AG04450 (cell line): ENCODE measurements at regions not wholly inside any gene's neighbourhood (a gene's known extent, or its start where the extent isn't known, plus 50 kb on each side); places are given as distances from the start of the nearest gene placed in this dataset.

Source experiments
- CTCF ChIA-PET: fragments of 300-600, 350-600 bp; formaldehyde crosslinking; extraction: SDS; loops from one replicate; lab custom pipeline; 2022; ENCODE audit warnings: antibody characterized with exemption, inconsistent platforms; lab: Charles Lee
- POLR2A ChIA-PET: fragments of 350-600 bp; formaldehyde crosslinking; extraction: SDS; loops from one replicate; lab custom pipeline; 2021; ENCODE audit warnings: antibody characterized with exemption, inconsistent platforms; lab: Yijun Ruan, JAX
- DNase-seq: peaks from one replicate; pipeline ENCODE4 v3.0.0-alpha.2; 2011; ENCODE audit warnings: low read depth, low spot score
- H3K27ac ChIP-seq: one replicate; pipeline ENCODE4 v1.5.1; 2012; ENCODE audit warnings: low read depth, low read length, control low read depth
- H3K27me3 ChIP-seq: one replicate; pipeline ENCODE4 v1.6.0; 2012; ENCODE audit warnings: low read length; ENCODE audit not compliant: control insufficient read depth, insufficient read depth
- H3K4me3 ChIP-seq: 2 replicates; pipeline ENCODE4 v1.5.1; 2011; ENCODE audit warnings: mild to moderate bottlenecking, low read depth, low read length, control low read depth
- H3K9me3 ChIP-seq: 2 replicates; pipeline ENCODE4 v1.5.1; 2012; ENCODE audit warnings: low read length; ENCODE audit not compliant: control insufficient read depth, insufficient read depth
- TF ChIP-seq, protein P1 (sequence below): IDR thresholded peaks from 2 replicates; pipeline ENCODE4 v1.5.1; 2011; ENCODE audit warnings: low read depth, low read length, control low read depth, inconsistent platforms

DNA sequence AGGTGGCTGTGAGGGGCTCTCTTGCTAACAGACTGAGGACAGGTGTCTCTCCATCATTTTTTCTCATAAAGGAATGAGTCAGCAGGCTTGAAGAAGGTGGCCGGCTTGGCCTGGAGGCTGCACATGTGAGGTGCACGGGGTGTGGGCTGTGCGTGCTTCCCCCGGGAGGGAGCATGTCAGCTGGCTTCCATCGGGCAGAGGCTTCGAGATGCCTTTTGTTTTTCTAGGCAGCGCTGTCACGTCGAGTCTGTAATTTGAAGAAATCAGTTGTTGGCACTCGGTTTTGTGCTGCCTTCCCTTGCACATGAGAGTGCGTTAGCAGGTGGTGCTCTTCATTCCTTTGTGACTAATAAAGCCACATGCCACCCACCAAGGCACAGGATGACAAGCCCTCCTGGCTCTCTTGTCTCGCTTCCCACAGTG lies 89.7 kb downstream of the NPIPB11 start:
- POLR2A ChIA-PET, result no interaction called here
- no peak overlapping the region for H3K27ac ChIP-seq
- TF ChIP-seq, protein P1, sequence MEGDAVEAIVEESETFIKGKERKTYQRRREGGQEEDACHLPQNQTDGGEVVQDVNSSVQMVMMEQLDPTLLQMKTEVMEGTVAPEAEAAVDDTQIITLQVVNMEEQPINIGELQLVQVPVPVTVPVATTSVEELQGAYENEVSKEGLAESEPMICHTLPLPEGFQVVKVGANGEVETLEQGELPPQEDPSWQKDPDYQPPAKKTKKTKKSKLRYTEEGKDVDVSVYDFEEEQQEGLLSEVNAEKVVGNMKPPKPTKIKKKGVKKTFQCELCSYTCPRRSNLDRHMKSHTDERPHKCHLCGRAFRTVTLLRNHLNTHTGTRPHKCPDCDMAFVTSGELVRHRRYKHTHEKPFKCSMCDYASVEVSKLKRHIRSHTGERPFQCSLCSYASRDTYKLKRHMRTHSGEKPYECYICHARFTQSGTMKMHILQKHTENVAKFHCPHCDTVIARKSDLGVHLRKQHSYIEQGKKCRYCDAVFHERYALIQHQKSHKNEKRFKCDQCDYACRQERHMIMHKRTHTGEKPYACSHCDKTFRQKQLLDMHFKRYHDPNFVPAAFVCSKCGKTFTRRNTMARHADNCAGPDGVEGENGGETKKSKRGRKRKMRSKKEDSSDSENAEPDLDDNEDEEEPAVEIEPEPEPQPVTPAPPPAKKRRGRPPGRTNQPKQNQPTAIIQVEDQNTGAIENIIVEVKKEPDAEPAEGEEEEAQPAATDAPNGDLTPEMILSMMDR, result no peak
- no peaks in the 10 kb centered on the region for H3K27me3 ChIP-seq
- no peak overlapping the region for H3K4me3 ChIP-seq
- CTCF ChIA-PET, result no interaction called here
- peaks cover 4% of the 10 kb centered on the region; the same call in 1 of the 2 replicates for H3K9me3 ChIP-seq
- no peak for DNase-seq

DNA sequence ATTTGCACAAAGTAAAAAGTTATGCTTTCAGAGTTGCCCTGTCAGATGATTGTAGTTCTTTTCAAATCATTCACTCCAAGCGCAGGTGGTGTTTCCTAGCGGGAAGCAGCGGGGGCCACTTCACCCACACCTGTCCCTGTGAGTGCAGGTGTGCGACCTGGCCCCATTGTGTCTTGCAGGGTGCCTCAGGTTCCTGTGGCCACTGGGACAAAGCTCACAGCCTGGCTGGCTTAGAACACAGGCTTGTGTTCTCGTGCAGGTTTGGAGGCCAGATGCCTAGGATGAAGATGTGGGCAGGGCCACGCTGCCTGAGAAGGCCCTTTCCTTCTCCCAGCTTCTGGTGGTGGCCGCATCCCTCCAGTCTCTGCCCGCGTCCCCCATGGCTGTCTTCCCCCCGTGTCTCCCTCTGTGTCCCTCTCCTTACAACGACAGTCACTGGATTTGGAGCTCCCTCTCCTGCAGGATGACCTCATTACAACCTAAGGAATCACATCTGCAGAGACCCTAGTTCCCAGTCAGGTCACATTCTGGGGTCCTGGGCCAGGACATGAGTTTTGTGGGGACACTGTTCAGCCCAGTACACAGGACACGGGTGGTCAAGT lies 90.5 kb downstream of the NPIPB11 start:
- Histone ChIP-seq H3K27me3 (no peaks in the 10 kb centered on the region), H3K9me3 (peaks cover 1% of the 10 kb centered on the region; the same call in 1 of the 2 replicates), H3K4me3 (no peak overlapping the region), H3K27ac (no peak overlapping the region)
- CTCF ChIA-PET, result no interaction called here
- DNase-seq, result no peak
- TF ChIP-seq, protein P1, result no peak
- POLR2A ChIA-PET, result no interaction called here

DNA sequence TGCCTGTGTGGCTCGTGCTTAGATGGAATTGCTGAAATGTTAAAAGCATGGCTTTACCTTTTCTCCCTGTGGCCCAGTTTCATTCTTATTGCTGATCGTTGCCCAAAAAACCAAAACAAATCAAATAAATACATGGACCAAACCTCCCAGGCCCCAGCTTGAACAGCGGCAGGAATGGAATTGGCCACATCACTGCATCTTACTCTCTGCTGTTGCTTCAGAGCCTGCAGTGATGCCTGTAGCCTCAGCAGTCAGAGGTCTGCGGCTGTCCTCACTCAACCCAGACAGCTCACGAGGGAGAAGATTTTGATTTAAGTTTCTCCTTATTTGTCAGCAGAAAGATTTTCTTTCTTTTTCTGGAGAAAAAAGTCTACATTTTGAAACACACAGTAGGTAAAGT lies 91.5 kb downstream of the NPIPB11 start:
- H3K27ac ChIP-seq, result no peak overlapping the region
- H3K4me3 ChIP-seq, result no peak overlapping the region
- H3K27me3 ChIP-seq, result no peaks in the 10 kb centered on the region
- ChIA-PET CTCF (no interaction called here), POLR2A (no interaction called here)
- TF ChIP-seq, protein P1, result no peak
- DNase-seq, result no peak
- no peaks in the 10 kb centered on the region; the same call in 1 of the 2 replicates for H3K9me3 ChIP-seq

DNA sequence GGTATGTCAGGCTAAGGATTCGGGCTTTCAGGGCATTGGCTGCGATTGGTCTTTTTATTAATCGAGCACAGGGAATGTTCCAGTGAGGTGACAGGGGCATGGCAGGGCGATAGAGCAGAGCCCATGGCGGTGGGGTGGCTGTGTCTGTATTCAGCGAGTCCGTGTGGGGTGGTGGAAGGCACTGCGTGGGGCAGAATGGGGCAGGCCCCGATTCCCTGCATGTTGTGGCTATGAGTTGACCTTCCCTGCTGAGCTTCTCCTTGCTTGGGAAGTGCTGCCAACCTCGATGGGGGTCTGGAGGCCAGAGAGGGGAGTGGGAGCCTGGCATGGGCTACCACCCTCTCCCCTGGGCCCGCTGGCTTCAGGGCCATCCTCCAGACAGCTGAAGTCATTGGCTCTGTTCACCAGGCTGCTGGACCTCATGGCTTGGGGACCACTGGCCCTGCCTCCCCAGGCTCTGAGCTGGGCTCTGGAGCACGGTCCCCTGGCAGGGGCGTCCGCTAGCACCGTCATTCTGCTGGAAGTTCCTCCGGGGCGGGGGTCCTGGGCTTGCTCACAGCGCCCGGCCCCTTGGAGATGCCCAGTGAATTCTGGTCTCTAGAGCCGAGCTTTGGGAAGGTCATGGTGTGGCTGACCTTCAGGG lies 92.1 kb downstream of the NPIPB11 start:
- no peak for DNase-seq
- CTCF ChIA-PET, result no interaction called here
- POLR2A ChIA-PET, result no interaction called here
- H3K27me3 ChIP-seq, result no peaks in the 10 kb centered on the region
- H3K4me3 ChIP-seq, result no peak overlapping the region
- no peaks in the 10 kb centered on the region; the same call in 1 of the 2 replicates for H3K9me3 ChIP-seq
- H3K27ac ChIP-seq, result no peak overlapping the region
- TF ChIP-seq, protein P1, result no peak

DNA sequence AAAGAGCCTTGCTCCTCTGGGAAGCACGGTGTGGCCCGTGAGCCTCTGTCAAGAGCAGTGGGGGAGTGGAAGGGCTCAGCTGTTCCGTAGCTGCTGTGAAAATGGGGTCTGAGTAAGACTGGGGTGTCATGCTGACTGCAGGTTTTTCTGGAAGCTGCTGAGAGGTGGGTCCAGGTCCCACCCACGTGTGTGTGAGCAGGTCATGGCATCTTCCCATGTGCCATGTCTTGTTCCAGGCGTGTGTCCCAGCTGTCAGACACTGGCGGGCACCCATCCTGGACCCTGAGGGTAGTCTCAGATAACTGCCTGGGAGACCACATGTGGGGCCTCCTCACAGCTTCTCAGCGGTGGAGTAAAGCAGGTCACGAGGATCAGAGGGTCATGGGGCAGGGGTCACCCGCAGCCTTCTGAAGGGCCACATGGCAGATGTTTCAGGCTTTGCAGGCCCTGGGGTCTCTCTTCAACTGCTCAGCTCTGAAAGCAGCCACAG lies 92.9 kb downstream of the NPIPB11 start:
- no peak for DNase-seq
- ChIA-PET POLR2A (no interaction called here), CTCF (no interaction called here)
- Histone ChIP-seq H3K4me3 (no peak overlapping the region), H3K27ac (no peak overlapping the region), H3K27me3 (no peaks in the 10 kb centered on the region), H3K9me3 (no peaks in the 10 kb centered on the region; the same call in 1 of the 2 replicates)
- TF ChIP-seq, protein P1, result no peak
